Fibroblast of skin of back (primary cell): ENCODE measurements at regions not wholly inside any gene's neighbourhood (a gene's known extent, or its start where the extent isn't known, plus 50 kb on each side); places are given as distances from the start of the nearest gene placed in this dataset.
"Not testable (repeated sequence)": the region's sequence is repeated elsewhere in the genome, so short reads cannot be mapped to it uniquely, and the experiment has no call there.

Experiments used
- DNase-seq: peaks from one replicate; pipeline ENCODE4 v3.0.0-alpha.2; 2013

DNA sequence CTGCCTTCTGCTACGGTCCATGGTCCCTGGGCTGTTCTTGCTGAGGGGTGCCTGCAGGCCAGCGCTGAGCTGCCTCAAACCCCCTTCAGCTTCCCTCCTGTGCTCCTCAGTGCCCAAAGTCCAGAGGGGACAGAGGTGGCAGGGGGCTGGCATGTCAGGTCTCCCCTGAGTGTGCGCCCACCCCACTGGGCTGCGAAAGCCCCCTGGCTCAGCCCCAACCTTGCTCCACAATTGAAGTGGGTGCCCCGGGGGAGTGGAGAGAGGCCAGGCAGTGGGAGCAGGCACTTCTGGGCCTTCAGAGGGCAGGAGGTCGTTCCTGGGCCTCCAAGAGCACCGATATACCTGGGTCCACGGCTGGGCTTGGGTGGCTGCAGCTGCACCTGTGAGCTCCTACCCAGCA lies 548.7 kb upstream of the FAM98A start:
- DNase-seq = no peak

GRCh38 chr2:34143149-34143548 lies 544.0 kb upstream of the FAM98A start:
- no peak for DNase-seq

- not testable (repeated sequence) for DNase-seq
Observed at GRCh38 chr2:34142531-34143008, 543.5 kb upstream of the FAM98A start.

DNA sequence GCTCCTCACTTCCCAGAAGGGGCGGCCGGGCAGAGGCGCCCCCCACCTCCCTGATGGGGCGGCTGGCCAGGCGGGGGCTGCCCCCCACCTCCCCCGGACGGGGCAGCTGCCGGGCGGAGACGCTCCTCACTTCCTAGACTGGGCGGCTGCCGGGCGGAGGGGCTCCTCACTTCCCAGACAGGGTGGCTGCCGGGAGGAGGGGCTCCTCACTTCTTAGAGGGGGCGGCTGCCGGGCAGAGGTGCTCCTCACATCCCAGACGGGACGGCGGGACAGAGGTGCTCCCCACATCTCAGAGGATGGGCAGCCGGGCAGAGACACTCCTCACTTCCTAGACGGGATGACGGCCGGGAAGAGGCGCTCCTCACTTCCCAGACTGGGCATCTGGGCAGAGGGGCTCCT lies 534.0 kb upstream of the FAM98A start:
- DNase-seq = not testable (repeated sequence)

DNA sequence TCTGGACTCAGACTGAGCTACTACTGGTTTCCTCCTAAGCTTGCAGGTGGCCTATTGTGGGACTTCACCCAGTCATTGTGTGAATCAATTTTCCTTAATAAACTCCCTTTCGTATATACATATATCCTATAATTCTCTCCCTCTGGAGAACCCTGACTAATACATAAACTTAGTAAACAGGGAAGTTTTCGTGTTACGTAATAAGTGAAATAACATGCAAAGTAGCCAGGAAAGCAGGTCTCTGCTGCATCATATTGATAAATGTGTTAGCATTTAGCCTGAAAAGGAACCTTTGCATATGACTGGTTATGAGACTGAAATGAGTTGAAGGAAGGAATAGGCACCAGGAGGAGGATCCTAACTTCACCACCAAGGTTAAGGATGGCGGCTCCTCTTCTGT lies 527.2 kb upstream of the FAM98A start:
- no peak for DNase-seq

DNA sequence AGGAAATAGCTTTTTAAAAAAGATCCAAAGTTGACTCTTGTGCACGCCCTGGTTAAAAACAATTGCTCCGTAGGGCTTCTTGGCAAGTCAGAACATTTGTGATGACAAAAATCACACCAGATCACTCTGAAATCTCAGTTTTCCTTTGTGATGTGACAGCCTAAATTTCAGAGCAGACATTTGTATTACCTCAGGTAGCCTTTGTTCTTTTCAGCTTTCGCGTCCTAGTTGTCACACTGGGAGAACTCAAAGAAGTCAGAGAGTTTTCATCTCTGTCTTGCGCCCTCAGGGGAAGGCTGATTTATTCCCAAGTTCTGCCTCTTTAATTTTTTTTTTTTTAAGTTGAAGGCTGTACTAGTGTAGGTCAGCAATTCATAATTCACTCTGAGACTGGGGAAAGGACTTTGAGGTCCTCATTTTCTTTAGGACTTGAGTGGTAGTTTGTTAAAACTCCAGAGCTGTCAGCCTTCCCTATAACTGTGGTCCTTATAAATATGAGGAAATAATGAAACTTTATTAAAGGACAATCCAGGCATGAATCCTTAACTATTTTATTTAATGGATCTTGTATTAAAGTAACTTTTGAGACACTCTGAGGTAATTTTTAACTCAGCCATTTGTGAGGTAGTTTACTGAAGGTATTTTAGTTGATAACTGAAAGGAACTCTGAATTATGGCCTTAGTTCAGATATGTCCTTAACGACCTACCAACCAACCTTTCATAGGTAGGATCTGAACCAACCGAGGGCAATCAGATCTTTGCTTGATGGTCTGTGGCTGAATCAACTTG lies 525.1 kb upstream of the FAM98A start:
- no peak for DNase-seq

- DNase-seq = no peak
Observed at GRCh38 chr2:34121076-34121475, 522.0 kb upstream of the FAM98A start.

GRCh38 chr2:34115076-34115475 lies 516.0 kb upstream of the FAM98A start:
- no peak for DNase-seq

DNA sequence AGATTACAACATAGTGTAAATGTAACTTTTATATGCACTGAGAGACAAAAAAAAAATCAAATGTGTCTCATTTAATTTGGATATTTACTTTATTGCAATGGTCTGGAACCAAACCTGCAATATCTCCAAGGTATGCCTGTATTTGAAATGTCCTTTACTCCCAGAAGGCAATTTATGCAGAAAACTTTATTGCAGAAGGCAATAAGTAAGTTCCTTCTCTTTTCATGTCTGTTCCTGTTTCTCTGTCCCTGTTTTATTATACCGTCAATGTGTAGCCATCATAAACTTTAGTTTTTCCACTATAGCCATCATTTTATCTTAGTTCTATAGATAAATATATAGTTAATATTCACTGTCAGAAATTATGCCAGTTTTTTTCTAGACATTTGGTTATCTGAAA lies 513.1 kb upstream of the FAM98A start:
- DNase-seq = no peak

DNA sequence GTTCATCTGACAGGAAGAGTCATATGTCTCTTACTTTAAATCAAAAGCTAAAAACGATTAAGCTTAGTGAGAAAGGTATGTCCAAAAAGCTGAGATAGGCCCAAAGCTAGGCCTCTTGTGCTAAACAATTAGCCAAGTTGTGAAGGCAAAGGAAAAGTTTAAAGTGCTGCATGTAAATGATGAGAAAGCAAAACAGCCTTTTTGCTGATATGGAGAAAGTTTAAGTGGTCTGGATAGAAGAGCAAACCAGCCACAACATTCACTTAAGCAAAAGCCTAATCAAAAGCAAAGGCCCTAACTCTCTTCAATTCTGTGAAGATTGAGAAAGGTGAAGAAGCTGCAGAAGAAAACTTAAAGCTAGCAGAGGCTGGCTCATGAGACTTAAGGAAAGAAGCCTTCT lies 511.3 kb upstream of the FAM98A start:
- DNase-seq = no peak

GRCh38 chr2:34107811-34108210 lies 508.7 kb upstream of the FAM98A start:
- DNase-seq = peak; percentile 14

DNA sequence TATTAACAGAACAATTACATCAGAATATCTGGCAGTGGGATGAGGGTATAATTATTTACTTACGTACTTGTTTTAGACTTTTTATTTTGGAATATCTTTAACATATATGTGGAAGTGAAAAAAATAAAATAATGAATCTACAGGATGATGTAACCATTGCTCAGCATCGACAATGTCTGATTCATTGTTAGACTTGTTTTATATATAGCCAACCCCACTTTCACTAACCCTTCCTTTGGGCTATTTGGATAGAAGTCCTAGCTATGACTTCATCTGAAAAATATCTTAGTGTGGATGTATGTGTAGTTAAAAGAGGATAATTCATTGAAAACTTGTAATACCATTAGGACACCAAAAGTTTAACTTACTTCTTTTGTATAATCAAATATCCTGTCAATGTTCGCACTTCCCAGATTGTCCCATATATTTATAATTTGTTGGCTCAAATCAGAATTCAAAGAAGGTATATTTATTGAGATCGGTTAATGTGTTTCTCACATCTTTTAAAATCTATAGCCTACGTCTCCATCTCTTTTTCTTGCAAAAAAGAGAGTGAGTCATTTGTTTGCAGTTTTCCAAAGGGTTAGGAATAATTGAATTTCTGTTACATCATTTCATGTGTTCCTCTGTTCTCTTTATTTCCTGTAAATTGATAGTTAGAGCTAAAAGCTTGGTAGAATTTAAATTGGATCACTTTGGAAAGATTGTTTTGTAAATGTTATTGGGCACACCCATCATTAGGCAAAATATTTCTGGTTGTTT lies 506.1 kb upstream of the FAM98A start:
- peak; percentile 95 for DNase-seq

DNA sequence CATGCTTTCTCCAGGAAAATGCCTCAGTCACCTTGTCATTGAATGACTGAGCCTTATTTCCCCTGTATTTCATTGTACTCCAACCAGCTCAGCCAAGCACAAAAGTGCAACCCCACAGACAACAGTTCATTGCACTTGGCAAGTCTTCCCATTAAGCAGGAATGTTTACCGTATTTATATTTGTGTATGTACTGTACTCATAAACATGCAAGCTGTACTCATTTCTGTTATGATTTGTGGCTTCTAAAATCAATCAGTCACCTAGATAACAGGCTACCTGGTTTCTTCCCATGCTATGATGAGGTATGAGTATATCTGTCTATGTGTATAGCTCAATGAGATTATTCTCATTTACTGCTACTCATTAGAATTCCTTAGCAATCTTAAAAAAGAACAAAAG lies 505.5 kb upstream of the FAM98A start:
- DNase-seq = peak; percentile 55

DNA sequence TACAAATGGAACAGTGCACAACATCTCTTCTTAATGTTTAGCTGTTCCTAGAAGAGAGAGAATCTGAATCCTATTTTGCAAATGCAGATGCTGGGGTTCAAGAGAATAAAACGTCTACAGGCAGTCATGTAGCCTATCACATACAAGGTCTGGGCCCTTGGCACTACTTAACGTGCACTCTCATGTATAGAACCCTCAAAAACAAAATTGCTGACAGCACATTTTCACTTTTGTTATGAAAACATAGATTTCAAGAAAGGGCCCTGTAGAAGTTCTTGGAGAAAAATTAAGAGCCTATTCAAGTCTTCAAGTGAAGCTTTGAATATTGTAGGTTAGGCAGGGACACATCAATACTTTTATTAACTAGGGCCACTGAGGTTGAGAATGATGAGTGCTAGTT lies 504.3 kb upstream of the FAM98A start:
- no peak for DNase-seq

GRCh38 chr2:34102339-34102738 lies 503.2 kb upstream of the FAM98A start:
- DNase-seq = peak; percentile 66

DNA sequence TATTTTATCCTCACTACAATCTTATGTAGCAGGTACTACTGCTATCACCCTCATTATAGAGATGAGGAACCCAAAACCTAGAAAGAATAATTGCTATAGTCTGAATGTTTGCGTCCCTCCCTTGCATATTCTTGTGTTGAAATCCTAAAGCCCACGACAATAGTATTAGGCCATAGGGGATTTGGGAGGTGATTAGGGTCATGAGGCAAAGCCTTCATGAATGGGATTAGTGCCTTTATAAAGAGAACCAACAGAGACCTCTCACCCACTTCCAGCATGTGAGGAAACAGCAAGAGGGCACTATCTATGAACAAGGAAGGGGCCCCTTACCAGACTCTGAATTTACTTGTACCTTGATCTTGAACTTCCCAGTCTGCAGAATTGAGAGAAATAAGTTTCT lies 500.3 kb upstream of the FAM98A start:
- no peak for DNase-seq

- DNase-seq = no peak
Observed at GRCh38 chr2:34098256-34098655, 499.2 kb upstream of the FAM98A start.

DNA sequence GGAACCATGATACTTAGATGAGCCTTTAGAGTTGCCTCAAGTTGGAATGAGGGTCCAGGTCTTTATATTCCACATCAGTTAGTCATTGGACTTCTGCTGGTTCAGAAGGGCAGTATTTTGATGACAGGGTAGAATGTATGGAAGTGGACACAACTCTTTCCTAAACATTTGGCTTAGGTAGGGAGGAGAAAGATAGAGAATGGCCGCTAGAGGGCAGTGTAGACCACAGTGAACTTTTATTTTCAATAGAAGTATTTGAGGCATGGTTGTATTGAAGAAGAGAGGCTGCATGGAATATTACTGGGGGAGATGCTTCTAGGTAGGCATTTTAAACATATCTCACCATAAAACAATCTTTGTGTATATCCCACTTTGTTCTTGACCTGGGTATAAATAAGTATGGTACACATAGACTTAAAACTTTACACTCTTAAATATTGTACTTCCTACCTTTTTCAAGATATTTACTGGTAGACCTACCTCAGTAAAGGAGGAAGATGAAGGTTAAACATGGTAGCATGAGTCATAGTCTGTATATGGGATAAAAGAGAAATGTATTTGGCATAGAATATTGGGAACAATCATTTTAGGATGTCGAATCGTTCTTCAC lies 497.6 kb upstream of the FAM98A start:
- peak; percentile 66 for DNase-seq

GRCh38 chr2:34093790-34094189 lies 494.7 kb upstream of the FAM98A start:
- no peak for DNase-seq

DNA sequence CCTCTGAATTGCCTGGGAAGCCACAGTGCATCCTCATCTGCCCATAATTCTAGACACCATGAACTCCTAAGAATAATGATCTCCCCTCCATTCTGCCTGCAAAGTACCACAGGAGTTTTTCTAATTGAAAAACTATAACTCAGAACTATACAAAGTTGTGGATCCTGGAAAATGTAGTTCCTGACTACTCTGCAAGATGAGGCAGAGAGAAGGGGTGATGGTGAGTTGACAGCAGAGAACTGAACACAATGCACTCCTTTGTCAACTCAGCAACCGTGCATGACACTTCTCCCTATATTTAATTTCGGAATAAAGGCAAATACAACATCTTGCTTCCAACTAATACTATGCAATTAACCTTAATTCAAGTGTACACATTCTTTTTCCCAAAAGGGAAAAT lies 471.1 kb upstream of the FAM98A start:
- DNase-seq = no peak

DNA sequence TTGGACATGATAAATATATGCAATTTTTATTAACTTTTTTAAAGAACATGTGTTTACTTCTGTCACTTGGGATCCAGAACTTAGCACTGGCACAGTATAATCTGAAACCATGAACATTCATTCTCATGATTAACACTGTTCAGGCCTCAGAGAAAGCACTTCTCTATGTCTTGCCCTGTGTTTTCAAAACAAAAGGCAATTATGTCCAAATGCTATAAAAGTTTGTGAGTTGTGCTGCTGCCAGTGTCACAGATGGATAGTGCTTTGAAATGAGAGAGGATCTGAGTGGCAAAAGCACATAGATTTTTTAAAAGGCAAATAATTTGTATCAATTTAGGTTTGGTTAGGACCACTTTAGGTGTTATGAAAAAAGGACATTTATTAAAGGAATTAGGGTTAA lies 470.5 kb upstream of the FAM98A start:
- DNase-seq = no peak

GRCh38 chr2:34050413-34050812 lies 451.3 kb upstream of the FAM98A start:
- no peak for DNase-seq

DNA sequence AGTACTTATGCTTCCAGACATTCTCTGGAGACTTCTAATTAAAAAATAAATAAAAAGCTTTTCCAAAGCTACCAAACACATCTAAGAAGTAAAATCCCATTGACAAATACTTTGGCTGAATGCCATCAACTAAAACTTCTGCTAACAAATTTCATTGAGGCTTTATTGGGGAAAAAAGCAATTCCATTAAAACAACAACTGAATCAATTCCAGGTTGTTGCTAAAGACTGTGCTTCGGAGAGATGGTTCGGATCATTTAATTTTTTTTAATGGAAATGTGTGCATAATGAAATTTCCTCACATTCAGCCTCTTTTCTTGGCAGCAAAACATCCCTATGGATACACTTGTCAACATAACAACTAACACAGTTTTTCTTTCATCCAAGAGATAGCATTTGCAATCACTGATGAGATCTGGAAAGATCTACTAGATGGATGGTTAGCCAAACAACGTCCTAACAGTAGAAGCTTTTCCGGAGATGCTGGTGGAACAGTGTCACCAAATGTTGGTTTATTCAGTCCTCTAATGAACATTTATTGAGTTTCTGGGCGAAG lies 446.1 kb upstream of the FAM98A start:
- DNase-seq = no peak
